C4-2B (cell line): ENCODE measurements at regions not wholly inside any gene's neighbourhood (a gene's known extent, or its start where the extent isn't known, plus 50 kb on each side); places are given as distances from the start of the nearest gene placed in this dataset.

Experiments
- ZFX ChIP-seq: fragments of 450-650 bp; IDR thresholded peaks from 2 replicates; pipeline ENCODE4 v1.6.1; 2017
- TF ChIP-seq, protein P1 (sequence below): fragments of 450-650 bp; conservative IDR thresholded peaks from 2 replicates; pipeline ENCODE4 v1.5.1; 2017; ENCODE audit warnings: mild to moderate bottlenecking

- TF ChIP-seq, protein P1, sequence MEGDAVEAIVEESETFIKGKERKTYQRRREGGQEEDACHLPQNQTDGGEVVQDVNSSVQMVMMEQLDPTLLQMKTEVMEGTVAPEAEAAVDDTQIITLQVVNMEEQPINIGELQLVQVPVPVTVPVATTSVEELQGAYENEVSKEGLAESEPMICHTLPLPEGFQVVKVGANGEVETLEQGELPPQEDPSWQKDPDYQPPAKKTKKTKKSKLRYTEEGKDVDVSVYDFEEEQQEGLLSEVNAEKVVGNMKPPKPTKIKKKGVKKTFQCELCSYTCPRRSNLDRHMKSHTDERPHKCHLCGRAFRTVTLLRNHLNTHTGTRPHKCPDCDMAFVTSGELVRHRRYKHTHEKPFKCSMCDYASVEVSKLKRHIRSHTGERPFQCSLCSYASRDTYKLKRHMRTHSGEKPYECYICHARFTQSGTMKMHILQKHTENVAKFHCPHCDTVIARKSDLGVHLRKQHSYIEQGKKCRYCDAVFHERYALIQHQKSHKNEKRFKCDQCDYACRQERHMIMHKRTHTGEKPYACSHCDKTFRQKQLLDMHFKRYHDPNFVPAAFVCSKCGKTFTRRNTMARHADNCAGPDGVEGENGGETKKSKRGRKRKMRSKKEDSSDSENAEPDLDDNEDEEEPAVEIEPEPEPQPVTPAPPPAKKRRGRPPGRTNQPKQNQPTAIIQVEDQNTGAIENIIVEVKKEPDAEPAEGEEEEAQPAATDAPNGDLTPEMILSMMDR = no peak
- TF ChIP-seq ZFX = no peak
These were observed 71.8 kb upstream of the NCKAP5 start for GRCh38 chr2:133640103-133640502.
